ENCODE measurements at regions not wholly inside any gene's neighbourhood (a gene's known extent, or its start where the extent isn't known, plus 50 kb on each side); places are given as distances from the start of the nearest gene placed in this dataset.
A peak's percentile ranks its signal among the peaks of the same experiment; 100 is the strongest.

DNA sequence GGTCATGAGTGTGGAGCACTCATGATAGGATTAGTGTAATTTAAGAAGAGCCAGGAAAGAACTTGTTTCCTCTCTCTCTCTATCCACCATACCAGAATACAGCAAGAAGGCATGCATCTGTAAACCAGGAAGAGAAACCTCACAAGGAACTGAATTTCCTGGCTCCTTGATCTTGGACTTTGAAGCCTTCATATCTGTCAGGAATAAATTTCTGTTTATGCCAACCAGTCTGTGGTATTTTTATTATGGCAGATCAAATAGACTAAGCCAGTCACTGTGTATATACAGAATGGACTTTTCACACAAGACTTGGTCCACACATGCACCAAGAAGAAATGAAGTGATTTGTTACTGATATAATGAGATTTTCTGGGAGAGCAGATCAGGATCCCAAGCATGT, 930.1 kb upstream of the TMEFF2 start:
- intact Hi-C loops (cut with micrococcal nuclease; ENCODE audit: unreplicated experiment) = no loop called here
- Histone ChIP-seq H3K9me3 (ENCODE audit: low read depth, low read length, poor library complexity, severe bottlenecking) (no peaks in the 10 kb centered on the region), H3K4me3 (ENCODE audit: low read depth, low read length, poor library complexity, severe bottlenecking) (no peak overlapping the region), H3K27ac (ENCODE audit: low read depth, low read length, poor library complexity, severe bottlenecking) (no peak overlapping the region), H3K36me3 (ENCODE audit: insufficient read depth, low read length, poor library complexity, severe bottlenecking) (no peaks in the 10 kb centered on the region), H3K4me1 (ENCODE audit: insufficient read depth, low read length, poor library complexity, severe bottlenecking) (peaks cover 3% of the 10 kb centered on the region), H3K27me3 (replicated peaks; ENCODE audit: insufficient read depth, low read depth, low read length, poor library complexity) (no peaks in the 10 kb centered on the region)
- peak; percentile 5 for DNase-seq (ENCODE audit: low spot score)
- CTCF ChIA-PET = no interaction called here
- TF ChIP-seq CTCF (conservative IDR thresholded peaks at IDR 0.05; ENCODE audit: low read depth, low read length) (no peak), EZH2 (IDR thresholded peaks at IDR 0.05; ENCODE audit: borderline replicate concordance, low read depth, low read length, poor library complexity, severe bottlenecking) (no peak)
- POLR2A ChIA-PET (ENCODE audit: low non-redundant PET) = no interaction called here
- no TSS peak for BruUV-seq (replicated peaks)

GRCh38 chr2:193114827-193115226, 920.1 kb upstream of the TMEFF2 start:
- TF ChIP-seq CTCF (conservative IDR thresholded peaks at IDR 0.05; ENCODE audit: low read depth, low read length) (no peak), EZH2 (IDR thresholded peaks at IDR 0.05; ENCODE audit: borderline replicate concordance, low read depth, low read length, poor library complexity, severe bottlenecking) (no peak)
- no peak overlapping the region for H3K27ac ChIP-seq (ENCODE audit: low read depth, low read length, poor library complexity, severe bottlenecking)
- ChIA-PET POLR2A (ENCODE audit: low non-redundant PET) (no interaction called here), CTCF (no interaction called here)
- H3K27me3 ChIP-seq (replicated peaks; ENCODE audit: insufficient read depth, low read depth, low read length, poor library complexity) = no peaks in the 10 kb centered on the region
- no TSS peak for BruUV-seq (replicated peaks)
- no peak overlapping the region for H3K4me3 ChIP-seq (ENCODE audit: low read depth, low read length, poor library complexity, severe bottlenecking)
- H3K9me3 ChIP-seq (ENCODE audit: low read depth, low read length, poor library complexity, severe bottlenecking) = no peaks in the 10 kb centered on the region
- H3K4me1 ChIP-seq (ENCODE audit: insufficient read depth, low read length, poor library complexity, severe bottlenecking) = peaks cover 4% of the 10 kb centered on the region
- no peak for DNase-seq (ENCODE audit: low spot score)
- intact Hi-C loops (cut with micrococcal nuclease; ENCODE audit: unreplicated experiment) = loop anchor here (10.0 kb wide), 1 partner anchor 470 kb away; no protein-coding TSS in a partner anchor
- H3K36me3 ChIP-seq (ENCODE audit: insufficient read depth, low read length, poor library complexity, severe bottlenecking) = no peaks in the 10 kb centered on the region

DNA sequence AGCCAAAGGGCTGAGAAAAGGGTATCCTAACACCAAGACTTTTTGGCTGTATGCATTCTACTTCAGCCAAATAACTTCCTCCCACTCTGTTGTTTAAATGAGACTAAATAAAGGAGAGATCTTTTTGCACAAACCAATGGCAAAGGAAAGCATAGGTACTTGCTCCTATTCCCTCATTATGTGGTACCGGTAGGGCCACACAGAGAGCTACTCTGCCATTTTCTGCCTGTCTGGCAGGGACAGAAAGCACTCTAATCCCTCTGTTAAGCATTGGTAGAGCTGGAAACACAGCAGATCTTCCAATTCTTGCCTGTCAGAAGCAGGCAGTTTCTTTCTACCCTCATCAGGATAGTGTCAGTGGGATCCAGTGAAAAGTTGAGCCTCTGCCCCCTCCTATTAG, 918.3 kb upstream of the TMEFF2 start:
- no peaks in the 10 kb centered on the region for H3K9me3 ChIP-seq (ENCODE audit: low read depth, low read length, poor library complexity, severe bottlenecking)
- H3K27me3 ChIP-seq (replicated peaks; ENCODE audit: insufficient read depth, low read depth, low read length, poor library complexity) = no peaks in the 10 kb centered on the region
- H3K27ac ChIP-seq (ENCODE audit: low read depth, low read length, poor library complexity, severe bottlenecking) = no peak overlapping the region
- no peak for TF ChIP-seq EZH2 (IDR thresholded peaks at IDR 0.05; ENCODE audit: borderline replicate concordance, low read depth, low read length, poor library complexity, severe bottlenecking)
- no peak for DNase-seq (ENCODE audit: low spot score)
- no peak overlapping the region for H3K4me3 ChIP-seq (ENCODE audit: low read depth, low read length, poor library complexity, severe bottlenecking)
- BruUV-seq (replicated peaks) = no TSS peak
- CTCF ChIA-PET = no interaction called here
- intact Hi-C loops (cut with micrococcal nuclease; ENCODE audit: unreplicated experiment) = loop anchor here (10.0 kb wide), 1 partner anchor 472 kb away; no protein-coding TSS in a partner anchor
- POLR2A ChIA-PET (ENCODE audit: low non-redundant PET) = no interaction called here
- H3K36me3 ChIP-seq (ENCODE audit: insufficient read depth, low read length, poor library complexity, severe bottlenecking) = no peaks in the 10 kb centered on the region
- peaks cover 4% of the 10 kb centered on the region for H3K4me1 ChIP-seq (ENCODE audit: insufficient read depth, low read length, poor library complexity, severe bottlenecking)

DNA sequence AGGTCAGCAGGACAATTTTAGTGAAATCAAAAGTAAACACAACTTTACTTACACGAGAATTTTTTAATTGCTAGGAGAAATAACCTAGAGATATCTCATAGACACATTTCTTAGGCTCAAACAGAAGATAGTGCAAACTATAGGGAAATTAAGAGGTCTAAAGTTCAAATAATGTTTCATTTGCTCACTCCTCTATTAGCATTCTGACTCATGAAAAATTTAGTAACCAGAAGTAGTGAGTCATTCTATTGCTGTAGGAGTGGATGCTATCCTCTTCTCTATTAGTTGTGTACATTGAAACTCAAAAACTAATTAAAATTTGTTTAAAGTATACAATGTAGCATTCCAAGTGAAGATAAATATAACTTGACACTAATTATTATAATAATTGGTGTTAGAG, 908.3 kb upstream of the TMEFF2 start:
- no peaks in the 10 kb centered on the region for H3K4me1 ChIP-seq (ENCODE audit: insufficient read depth, low read length, poor library complexity, severe bottlenecking)
- CTCF ChIA-PET = no interaction called here
- peak; percentile 14 for DNase-seq (ENCODE audit: low spot score)
- no peak overlapping the region for H3K27ac ChIP-seq (ENCODE audit: low read depth, low read length, poor library complexity, severe bottlenecking)
- no peaks in the 10 kb centered on the region for H3K27me3 ChIP-seq (replicated peaks; ENCODE audit: insufficient read depth, low read depth, low read length, poor library complexity)
- TF ChIP-seq EZH2 (IDR thresholded peaks at IDR 0.05; ENCODE audit: borderline replicate concordance, low read depth, low read length, poor library complexity, severe bottlenecking) = no peak
- TF ChIP-seq CTCF (conservative IDR thresholded peaks at IDR 0.05; ENCODE audit: low read depth, low read length) = no peak
- intact Hi-C loops (cut with micrococcal nuclease; ENCODE audit: unreplicated experiment) = no loop called here
- H3K9me3 ChIP-seq (ENCODE audit: low read depth, low read length, poor library complexity, severe bottlenecking) = no peaks in the 10 kb centered on the region
- H3K36me3 ChIP-seq (ENCODE audit: insufficient read depth, low read length, poor library complexity, severe bottlenecking) = no peaks in the 10 kb centered on the region
- POLR2A ChIA-PET (ENCODE audit: low non-redundant PET) = no interaction called here
- no TSS peak for BruUV-seq (replicated peaks)
- no peak overlapping the region for H3K4me3 ChIP-seq (ENCODE audit: low read depth, low read length, poor library complexity, severe bottlenecking)
